NCI-H526 treated with DMSO at 0.1 percent for 48 hours (cell line): ENCODE measurements at regions not wholly inside any gene's neighbourhood (a gene's known extent, or its start where the extent isn't known, plus 50 kb on each side); places are given as distances from the start of the nearest gene placed in this dataset.

Source experiments
- DNase-seq: peaks from one replicate; lab custom pipeline; 2025; lab: John Stamatoyannopoulos, UW

DNA sequence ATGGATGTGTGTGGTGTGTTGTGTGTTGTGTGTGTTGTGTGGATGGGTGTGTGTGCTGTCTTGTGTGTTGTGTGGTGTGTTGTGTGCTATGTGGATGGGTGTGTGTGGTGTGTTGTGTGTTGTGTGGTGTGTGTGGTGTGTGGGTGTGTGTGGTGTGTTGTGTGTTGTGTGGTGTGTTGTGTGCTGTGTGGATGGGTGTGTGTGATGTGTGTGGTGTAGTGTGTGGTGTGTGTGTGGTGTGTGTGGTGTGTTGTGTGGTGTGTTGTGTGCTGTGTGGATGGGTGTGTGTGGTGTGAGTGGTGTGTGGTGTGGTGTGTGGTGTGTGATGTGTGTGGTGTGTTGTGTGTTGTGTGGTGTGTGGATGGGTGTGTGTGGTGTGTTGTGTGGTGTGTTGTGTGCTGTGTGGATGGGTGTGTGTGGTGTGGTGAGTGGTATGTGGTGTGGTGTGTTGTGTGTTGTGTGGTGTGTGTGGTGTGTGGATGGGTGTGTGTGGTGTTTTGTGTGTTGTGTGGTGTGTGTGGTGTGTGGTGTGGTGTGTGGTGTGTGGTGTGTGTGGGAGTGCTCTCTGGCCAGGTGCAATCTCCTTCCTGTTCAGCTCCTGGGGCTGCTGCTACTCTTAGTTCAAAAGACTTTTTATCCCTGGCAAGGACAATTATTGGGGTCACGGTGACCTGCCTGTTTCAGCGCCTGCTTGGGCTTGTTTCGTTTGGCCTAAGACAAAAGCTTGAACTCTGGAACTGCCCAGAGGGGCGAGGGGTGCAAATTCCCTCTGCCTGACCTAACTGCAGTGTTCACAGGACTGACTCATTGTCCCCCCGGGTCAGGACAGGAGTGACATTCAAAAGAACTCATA is 101.1 kb downstream of the UBIAD1 start:
- DNase-seq, result no peak

DNA sequence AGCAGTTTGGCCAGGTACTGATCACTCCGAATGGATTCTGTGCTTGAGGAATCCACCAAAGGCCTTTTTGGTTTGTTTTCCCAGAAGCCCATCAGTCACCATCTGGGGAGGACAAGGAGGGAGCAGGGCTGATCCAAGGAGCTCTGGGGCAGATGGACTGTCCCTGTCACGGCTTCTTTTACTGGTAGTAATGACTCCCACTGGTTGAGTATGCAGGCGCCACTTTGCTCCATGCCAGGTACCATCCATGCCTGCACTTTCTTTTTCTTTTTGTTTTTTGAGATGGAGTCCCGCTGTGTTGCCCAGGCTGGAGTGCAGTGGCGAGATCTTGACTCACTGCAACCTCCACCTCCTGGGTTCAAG is 101.7 kb downstream of the UBIAD1 start:
- no peak for DNase-seq

DNA sequence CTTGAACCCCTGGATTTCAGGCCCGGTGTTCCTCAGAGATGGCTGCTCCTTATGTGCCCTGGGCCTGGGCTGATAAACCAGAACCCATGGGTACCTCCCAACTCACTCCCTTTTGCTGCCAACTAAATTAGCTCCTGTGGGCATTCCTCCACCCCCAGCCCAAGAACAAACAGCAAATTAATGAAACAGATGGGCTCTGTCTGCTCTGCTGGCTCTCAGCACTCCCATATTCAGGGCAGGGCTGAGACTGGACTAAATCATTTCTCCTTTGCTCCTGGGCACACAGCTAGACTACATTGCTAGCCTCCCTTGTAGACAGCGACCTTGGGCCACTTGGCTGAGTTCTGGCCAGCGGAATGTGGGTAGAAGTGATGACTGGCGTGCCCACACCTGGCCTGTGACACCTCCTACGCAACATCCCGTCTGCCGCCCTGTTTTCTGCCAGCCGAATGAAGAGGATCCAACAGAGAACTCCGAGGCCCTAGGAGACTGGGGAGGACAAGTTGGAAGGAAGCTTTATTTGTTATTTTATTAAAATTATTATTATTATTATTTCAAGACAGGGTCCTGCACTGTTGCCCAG is 101.9 kb upstream of the DISP3 start:
- no peak for DNase-seq

DNA sequence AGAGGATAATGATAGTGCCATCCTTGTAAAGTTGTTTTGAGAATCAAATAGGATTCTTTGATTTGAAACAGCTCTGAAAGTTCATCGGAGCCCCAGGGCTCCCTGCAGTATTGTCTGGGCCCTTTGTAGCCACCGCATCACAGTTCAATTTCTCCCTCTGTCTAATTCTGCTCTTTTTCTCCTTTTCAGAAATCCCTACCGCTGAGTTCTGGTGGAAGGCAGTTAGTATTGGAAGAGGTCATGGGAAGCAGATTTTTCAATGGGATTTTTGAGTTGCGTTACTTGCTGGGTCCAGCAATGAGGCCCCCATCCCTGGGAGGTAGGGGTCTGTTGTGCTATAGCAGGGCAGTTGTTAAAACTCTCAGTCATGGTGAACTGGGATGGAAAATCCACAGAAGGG is 101.0 kb upstream of the DISP3 start:
- no peak for DNase-seq

DNA sequence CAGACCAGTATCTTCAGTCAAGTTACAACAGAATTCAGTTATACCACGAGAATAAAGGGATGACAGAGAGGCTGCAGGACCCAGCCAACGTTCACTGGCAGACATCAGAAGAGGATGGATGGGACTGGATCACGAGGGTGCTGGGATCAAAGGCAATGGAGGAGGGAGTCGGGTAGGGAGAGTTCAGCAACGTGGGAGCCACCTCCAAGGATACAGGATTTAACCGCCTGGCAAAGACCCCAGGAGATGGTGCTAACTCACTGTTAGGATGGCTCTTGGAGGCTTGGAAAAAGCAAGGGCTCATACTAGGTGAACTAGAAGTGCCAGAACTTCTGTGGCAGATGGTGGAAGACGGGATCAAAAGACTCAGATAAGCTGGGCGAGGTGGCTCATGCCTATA is 99.1 kb upstream of the DISP3 start:
- no peak for DNase-seq

DNA sequence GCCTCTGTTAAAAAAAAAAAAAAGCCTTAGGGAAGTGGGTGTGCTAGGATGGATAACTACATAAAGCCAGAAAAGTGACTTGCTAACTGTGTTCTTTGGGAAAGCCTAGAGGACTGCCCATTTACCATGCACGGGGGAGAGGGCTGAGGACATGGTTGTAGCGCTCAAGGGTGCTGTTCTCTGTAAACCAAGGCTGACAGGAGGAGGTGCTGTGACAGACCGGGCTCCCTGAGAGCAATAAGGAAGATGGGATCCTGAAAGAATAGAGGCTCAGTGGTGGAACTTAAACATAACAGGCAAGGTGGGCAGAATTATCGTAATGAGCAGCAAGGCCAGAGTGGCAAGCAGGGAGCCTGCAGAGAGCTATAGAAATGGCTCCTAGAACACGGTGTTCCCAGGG is 98.5 kb upstream of the DISP3 start:
- DNase-seq, result no peak

DNA sequence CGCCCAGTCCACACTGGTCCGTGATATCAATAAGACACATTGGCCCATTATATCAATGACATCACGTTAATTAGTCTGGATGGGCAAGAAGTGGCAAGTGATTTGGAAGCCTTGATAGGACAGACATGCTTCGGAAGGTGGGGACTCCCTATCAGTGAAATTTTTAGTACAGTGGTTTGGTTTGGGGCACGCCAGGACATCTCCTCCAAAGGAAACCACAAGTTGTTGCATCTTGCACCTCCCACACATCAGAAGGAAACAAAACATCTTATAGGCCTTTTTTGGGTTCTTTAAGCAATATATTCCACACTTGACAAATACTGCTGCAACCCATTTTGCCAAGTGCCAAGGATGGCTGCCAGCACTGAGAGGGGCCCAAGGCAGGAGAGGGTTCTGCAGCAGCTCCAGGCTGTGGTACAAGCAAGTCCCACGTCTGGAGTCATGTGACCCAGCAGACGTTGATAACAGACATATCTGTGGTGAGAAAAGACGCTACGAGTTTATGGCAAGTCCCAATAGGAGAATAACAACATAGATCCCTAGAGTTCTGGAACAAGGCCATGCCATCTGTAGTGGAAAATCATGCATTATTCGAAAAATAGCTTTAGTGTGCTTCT is 95.3 kb upstream of the DISP3 start:
- DNase-seq, result no peak

DNA sequence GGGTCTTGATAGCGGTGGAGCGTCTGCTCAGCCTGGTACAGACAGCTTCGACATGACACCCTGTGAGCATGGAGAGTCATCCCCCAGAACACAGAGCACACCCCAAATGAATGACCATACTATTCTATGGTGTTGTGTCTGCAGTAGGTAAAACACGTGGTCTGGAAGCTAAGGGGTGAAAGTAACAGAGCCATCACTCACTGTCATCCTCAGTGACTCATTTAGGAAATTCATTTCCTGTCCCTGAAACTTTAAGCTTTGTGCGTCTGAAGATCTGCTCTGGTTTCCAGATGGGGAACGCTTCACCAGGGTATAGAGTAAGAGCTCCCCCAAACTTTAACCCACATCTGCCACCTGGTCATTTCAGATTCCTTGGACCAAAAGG is 94.8 kb upstream of the DISP3 start:
- no peak for DNase-seq

DNA sequence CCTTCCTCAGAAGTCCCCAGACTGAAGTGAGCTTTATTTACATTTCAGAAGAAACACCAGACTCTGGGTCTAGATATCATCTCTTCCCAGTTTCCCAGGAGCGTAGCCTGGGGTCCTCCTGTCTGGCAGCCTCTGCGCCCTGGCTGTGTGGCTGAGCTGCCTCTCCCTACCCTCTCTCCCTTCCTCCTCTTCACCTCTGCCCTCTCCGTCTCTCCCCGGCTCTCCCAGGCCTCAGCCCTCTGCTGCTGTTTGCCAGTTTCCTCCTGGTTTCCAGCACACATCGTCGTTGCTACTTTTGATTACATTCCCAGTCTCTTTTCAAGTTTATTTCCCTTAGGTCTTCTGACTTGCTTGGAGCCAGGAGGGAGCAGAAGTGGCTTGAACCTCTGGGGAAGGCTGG is 91.1 kb upstream of the DISP3 start:
- no peak for DNase-seq

DNA sequence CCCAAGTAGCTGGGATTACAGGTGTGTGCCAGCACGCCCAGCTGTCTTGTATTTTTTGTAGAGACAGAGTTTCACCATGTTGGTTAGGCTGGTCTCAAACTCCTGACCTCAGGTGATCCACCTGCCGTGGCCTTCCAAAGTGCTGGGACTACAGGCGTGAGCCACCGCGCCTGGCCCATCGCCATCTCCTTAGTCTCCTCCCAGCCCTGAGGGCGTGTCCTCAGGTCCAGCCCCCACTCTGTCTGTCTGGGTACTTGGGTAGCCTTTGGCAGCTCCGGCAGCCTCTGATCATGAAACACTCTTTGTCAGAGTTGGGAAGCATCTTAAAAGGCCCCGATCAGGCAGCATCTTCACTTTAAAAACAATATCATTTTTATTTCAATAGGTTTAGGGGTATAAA is 90.3 kb upstream of the DISP3 start:
- DNase-seq, result no peak

DNA sequence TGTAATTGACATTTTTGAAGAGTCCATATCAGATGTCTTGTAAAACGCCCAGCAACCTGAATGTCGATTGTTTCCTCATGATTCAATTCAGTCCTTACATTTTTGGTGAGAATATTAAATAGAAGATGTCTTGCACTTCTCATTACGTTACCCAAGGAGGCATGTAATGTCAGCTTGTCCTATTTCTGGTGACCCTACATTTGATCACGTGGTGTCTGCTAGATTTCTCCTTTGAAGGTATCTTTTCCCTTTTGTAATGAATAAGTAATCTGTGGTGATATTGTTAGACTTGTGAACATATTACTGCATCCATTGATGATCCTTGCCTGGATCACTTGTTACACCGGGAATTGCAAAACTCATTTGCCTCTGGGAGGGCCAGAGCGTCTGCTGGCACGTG is 87.6 kb upstream of the DISP3 start:
- no peak for DNase-seq

DNA sequence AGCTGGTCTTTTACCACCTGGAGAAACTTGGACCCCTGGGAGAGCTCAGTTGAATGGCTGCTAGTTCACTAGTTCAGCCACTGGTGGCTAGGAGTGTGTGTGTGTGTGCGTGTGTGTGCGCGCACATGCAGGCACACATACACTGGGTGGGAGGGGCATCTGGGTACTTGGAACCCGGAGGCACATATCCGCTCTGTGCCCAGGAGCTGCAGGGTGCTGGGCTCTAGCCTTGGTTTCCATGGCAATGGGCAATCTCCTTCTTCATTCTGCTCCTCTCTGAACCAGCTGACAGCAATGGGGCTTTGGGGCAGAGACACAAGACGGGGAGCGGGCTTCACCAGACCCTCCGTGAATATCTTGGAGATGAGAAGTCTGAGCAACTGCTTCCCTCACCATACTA is 87.1 kb upstream of the DISP3 start:
- DNase-seq, result no peak

DNA sequence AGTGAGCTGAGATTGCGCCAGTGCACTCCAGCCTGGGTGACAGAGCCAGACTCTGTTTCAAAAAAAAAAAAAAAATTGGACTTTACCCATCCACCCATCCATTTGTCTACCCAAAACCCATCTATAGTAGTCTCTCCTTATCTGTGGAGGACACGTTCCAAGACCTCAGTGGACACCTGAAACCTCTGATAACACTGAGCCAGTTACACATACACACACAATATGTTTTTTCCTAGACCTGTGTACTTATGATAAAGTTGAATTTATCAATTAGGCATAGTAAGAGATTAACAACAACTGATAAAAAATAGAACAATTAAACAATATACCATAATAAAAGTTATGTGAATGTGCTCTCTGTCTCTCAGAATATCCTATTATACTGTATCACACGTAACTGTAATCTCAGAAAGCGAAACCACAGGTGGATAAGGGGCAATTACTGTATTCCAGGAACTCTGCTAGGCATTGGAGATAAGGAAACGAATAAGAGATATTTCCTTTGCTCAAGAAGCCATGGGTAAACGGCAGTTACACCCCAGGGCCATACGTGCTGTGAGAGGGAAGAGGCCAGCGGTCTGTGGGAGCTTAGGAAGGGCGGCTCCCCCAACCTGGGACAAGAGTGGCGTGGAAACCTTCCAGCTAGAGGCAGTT is 84.2 kb upstream of the DISP3 start:
- no peak for DNase-seq

DNA sequence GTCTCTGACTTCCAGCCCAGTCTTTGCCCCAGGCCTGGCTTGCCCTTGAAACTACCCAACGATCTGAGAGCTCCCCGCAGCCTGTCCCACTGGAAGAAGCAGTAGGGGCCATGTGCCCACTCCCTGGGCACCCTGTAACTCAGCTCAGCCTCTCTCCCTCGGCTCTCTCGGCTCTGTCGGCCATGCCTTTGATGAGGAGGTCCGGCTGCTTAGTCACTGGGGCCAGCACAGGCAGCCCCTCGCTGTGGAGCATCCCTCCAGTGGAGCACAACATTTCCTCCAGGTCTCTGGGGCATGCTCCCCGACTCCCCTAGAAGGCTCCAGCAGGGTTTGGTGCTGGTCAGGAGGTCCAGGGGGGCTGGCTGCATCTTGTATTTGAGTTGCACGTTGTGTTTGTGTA is 83.3 kb upstream of the DISP3 start:
- no peak for DNase-seq

DNA sequence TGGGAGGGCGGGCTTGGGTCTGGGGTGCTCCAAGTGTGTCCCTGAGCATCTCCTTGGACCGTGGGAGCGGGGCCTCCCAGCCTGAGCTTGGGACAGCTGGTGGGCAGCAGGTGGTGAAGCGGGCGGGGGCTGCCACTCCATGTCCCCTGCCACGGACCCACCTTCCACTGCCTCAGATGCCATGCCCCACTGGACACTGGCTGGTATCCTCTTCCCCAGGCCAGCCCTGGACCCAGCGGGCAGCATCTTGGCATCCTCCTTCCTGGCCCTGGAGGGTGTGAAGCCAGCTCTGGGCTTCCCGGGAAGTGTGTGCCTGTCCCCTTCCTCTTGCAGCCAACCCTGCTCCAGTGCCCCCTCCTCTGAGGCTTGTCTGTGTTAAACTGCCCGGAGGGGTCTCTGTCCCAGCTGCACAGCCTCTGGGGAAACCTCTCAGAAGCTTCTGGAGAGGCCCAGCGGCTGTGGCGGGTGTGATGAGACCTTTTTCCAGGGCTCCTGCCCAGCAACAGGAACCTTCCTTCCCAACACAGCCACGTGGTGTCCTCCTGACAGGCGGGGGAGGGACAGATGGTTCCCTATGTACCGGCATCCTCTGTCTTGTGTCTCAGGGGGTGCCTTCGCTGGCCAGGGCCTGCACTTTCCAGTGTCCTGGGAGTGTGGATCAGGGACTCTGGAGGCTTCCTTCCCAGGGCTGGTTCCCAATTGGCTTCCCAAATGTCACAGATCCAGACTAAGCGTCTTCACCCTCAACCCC is 81.6 kb upstream of the DISP3 start:
- no peak for DNase-seq

DNA sequence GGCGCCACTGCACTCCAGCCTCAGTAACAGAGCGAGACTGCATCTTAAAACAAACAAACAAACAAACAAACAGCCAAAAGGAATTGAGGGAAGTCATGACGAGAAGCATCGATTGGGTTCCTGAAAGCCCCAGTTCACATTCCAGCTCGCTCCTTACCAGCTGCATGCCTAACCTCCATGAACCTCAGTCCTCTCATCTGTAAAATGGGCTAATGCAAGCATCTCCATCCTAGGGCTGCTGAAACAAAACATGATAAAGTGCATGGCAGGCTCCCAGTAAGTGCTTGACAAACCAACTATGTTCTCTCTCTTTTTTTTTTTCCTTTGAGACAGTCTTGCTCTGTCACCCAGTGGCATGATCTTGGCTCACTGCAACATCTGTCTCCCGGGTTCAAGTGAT is 79.7 kb upstream of the DISP3 start:
- DNase-seq, result no peak

DNA sequence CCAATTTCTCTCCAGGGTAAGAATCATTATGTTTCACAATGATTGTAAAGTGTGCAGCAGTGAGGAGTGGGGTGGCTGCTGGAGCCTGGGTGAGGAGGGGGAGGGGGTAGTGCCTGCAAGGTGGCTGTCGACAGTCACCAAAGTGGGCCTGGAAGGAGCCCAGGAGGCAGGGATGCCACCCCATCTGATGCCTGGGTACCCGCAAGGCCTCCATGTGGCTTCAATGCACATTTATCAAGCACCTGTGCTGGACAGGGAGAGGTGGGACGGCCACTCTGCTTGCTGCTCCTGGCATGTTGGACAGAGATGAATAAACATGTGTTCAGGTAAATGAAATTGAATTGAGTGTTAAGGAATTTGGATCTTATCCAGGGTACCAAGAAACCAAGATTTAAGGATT is 78.8 kb upstream of the DISP3 start:
- no peak for DNase-seq

DNA sequence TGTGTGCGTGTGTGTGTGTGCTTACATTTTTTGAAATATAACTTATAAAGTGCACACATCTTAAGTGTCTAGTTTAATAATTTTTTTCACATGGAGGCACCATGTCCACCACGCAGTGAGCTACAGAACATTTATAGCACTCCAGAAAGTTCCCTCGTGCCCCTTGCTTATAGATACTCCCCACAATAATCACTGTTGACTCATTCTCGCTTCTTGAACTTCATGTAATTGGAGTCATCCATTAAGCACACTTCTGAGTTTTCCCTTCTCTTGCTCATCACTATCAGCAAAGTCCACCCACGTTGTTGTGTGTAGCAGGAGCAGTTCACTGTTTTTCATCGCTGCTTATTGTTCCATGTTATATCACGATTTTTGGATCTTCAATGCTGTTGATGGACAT is 78.4 kb upstream of the DISP3 start:
- no peak for DNase-seq

DNA sequence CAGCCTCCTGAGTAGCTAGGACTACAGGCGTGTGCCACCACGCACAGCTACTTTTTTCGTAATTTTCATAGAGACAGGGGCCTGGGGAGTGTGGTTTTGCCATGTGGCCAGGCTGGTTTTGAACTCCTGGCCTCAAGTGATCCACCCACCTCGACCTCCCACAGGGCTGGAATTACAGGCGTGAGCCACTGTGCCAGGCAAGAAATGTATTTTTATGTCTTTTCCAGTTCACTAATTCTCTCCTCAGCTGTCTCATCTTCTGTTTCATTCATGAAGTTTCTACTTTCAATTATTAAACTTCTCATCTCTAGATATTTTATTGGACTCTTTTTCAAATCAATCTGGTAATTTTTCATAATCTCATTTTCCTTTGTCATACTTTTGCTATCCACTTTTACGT is 72.1 kb upstream of the DISP3 start:
- no peak for DNase-seq

DNA sequence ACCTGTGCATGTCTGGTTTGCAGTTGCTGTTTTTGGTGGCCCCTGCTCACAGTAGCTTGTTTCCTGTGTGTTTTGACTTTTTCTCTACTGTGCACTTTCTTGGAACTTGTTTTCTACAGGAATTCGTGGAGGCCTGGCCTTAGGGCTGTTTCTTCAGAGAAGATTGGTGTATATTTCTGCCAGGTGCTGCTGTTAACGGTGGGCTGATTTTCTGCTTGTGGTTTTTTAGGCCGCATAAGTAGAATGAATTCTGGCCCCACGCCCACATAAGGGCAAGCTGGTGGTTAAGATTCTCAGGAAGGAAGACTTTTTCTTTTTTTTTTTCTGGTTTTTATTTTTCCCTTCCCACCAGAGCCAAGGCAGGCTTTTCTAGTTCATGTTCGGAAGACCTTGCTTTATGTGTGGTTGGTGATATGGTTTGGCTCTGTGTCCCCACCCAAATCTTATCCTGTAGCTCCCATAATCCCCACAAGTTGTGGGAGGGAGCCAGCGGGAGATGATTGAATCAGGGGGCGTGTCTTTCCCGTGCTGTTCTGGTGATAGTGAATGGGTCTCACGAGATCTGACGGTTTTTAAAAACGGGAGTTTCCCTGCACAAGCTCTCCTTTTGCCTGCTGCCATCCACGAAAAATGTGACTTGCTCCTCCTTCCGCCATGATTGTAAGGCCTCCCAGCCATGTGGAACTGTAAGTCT is 71.5 kb upstream of the DISP3 start:
- no peak for DNase-seq

DNA sequence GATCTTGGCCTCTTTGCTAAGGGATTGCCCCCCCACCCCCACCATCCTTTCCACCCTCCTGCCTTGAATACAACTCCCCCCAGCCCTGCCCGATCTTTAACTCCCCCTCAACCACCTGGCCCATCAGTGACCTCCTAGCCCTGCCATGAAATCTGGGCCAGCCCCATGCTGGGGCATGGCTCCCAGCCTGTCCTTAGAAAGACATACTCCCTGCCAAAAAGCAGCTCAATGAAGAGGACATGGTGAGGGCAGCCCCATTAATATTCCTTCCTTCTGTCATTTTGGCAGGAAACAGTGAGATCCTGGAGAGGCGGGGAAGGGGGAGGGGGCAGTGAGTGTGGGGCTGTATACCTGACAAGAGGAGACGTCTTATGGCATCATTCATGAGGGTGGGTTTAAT is 66.8 kb upstream of the DISP3 start:
- DNase-seq, result no peak

DNA sequence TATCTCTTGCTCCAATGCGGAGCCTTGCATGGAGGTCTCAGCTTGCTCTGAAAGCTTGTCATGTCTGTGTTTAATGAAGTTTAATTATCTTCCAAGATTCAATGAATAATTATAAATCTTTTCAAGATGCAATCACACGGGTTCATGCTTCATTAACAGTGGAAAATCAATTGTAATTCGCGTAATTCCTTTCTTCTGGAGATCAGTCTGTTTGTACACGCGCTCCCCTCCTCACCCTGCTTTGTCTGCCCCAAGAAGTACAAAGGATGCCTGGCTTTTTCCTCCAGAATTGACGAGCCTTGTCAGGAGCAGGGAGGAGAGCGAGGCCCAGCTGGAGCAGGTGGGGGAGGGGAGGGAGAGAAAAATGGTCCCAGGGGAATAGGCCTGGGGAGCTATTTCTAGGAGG is 65.0 kb upstream of the DISP3 start:
- peak; percentile 0 for DNase-seq
